ENCODE measurements at regions not wholly inside any gene's neighbourhood (a gene's known extent, or its start where the extent isn't known, plus 50 kb on each side); places are given as distances from the start of the nearest gene placed in this dataset.
A peak's percentile ranks its signal among the peaks of the same experiment; 100 is the strongest.

GRCh38 chr7:57375783-57376182, 74.2 kb upstream of the ZNF716 start:
- no peak overlapping the region for H3K27ac ChIP-seq
- H3K4me3 ChIP-seq: no peak overlapping the region
- peak; percentile 30 for ATAC-seq
- TF ChIP-seq, protein P1, sequence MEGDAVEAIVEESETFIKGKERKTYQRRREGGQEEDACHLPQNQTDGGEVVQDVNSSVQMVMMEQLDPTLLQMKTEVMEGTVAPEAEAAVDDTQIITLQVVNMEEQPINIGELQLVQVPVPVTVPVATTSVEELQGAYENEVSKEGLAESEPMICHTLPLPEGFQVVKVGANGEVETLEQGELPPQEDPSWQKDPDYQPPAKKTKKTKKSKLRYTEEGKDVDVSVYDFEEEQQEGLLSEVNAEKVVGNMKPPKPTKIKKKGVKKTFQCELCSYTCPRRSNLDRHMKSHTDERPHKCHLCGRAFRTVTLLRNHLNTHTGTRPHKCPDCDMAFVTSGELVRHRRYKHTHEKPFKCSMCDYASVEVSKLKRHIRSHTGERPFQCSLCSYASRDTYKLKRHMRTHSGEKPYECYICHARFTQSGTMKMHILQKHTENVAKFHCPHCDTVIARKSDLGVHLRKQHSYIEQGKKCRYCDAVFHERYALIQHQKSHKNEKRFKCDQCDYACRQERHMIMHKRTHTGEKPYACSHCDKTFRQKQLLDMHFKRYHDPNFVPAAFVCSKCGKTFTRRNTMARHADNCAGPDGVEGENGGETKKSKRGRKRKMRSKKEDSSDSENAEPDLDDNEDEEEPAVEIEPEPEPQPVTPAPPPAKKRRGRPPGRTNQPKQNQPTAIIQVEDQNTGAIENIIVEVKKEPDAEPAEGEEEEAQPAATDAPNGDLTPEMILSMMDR (IDR thresholded peaks at IDR 0.05): no peak
- no peak for TF ChIP-seq POLR2A (IDR thresholded peaks at IDR 0.05)
- intact Hi-C loops (cut with DNase I): loop anchor here (5.0 kb wide), 1 partner anchor 48 kb away; no protein-coding TSS in a partner anchor
- 12 to 22% methylated on average over 2 of the region's 2 CpGs for WGBS, 2 donors
- DNase-seq: peak in 2 of 4 donors; percentile 16 to 42
- no peaks in the 10 kb centered on the region for H3K4me1 ChIP-seq
- no peaks in the 10 kb centered on the region for H3K27me3 ChIP-seq
- no peaks in the 10 kb centered on the region for H3K36me3 ChIP-seq (replicated peaks in 1 of 2; ENCODE audit: insufficient read depth in 1 of 2, low read depth in 2 of 2)
- peaks cover 0 to 7% (median 0%) of the 10 kb centered on the region in 3 donors for H3K9me3 ChIP-seq

- H3K4me1 ChIP-seq: no peaks in the 10 kb centered on the region
- no peaks in the 10 kb centered on the region for H3K27me3 ChIP-seq
- H3K4me3 ChIP-seq: no peak overlapping the region
- WGBS, 2 donors: 81 to 86% methylated on average over 2 to 3 of the region's 3 CpGs
- no peak for ATAC-seq
- TF ChIP-seq POLR2A (IDR thresholded peaks at IDR 0.05): no peak
- TF ChIP-seq, protein P1 (IDR thresholded peaks at IDR 0.05): no peak
- no peaks in the 10 kb centered on the region for H3K9me3 ChIP-seq
- no peak for DNase-seq
- no peaks in the 10 kb centered on the region for H3K36me3 ChIP-seq (replicated peaks in 1 of 2; ENCODE audit: insufficient read depth in 1 of 2, low read depth in 2 of 2)
- H3K27ac ChIP-seq: no peak overlapping the region
- intact Hi-C loops (cut with DNase I): no loop called here
Observed at GRCh38 chr7:57381581-57381980, 68.4 kb upstream of the ZNF716 start.

DNA sequence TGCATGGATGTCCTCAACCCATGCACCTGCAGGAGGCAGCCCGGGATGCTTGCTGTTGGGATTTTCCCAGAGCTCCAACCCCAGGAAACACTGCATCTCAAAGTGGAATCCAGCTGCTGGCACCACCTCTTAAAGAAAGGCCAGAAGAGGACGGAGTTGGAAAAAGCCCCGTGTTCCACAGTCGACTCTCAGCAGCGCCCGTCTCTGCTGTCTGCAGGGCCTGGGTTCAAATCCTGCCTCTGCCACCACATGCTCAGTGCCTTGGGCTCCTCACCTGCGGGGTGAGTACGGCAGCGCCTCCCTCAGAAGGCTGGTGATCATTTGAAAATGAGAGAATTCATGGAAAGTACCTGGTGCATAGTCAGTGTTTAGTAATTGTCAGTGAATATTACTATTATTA, 65.6 kb upstream of the ZNF716 start:
- no peaks in the 10 kb centered on the region for H3K27me3 ChIP-seq
- ATAC-seq (no peak), DNase-seq (no peak)
- no peaks in the 10 kb centered on the region for H3K4me1 ChIP-seq
- no peaks in the 10 kb centered on the region for H3K36me3 ChIP-seq (replicated peaks in 1 of 2; ENCODE audit: insufficient read depth in 1 of 2, low read depth in 2 of 2)
- WGBS, 2 donors: 68 to 70% methylated on average over 9 of the region's 9 CpGs
- no peak overlapping the region for H3K27ac ChIP-seq
- H3K9me3 ChIP-seq: no peaks in the 10 kb centered on the region
- TF ChIP-seq, protein P1 (IDR thresholded peaks at IDR 0.05): no peak
- TF ChIP-seq POLR2A (IDR thresholded peaks at IDR 0.05): no peak
- intact Hi-C loops (cut with DNase I): no loop called here
- H3K4me3 ChIP-seq: no peak overlapping the region

- no peaks in the 10 kb centered on the region for H3K9me3 ChIP-seq
- intact Hi-C loops (cut with DNase I): no loop called here
- no peak for TF ChIP-seq POLR2A (IDR thresholded peaks at IDR 0.05)
- TF ChIP-seq, protein P1 (IDR thresholded peaks at IDR 0.05): no peak
- no peak for ATAC-seq
- DNase-seq: no peak
- H3K27ac ChIP-seq: no peak overlapping the region
- H3K4me3 ChIP-seq: no peak overlapping the region
- H3K36me3 ChIP-seq (replicated peaks in 1 of 2; ENCODE audit: insufficient read depth in 1 of 2, low read depth in 2 of 2): no peaks in the 10 kb centered on the region
- WGBS, 2 donors: 65 to 86% methylated on average over 5 of the region's 5 CpGs
- H3K27me3 ChIP-seq: no peaks in the 10 kb centered on the region
- H3K4me1 ChIP-seq: no peaks in the 10 kb centered on the region
Observed at GRCh38 chr7:57385668-57386067, 64.3 kb upstream of the ZNF716 start.

DNA sequence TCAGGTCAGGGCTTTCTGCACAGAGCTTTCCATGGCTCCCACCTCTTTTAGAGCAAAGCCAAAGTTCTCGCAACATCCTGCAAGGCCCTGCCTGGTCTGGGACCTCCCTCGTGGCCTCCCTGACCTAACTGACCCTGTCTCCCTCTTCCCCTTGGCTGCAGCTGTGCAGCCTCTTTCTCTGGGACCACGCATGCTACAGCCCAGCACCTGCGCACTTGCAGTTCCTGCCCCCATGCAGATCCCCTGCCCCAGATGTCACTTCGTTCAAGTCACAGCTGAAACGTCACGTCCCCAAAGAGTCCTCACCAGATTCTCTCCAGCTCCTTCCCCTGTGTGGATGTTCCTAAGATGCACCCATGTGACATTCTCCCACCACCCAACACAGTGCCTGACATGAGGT, 61.2 kb upstream of the ZNF716 start:
- H3K4me3 ChIP-seq: no peak overlapping the region
- no peaks in the 10 kb centered on the region for H3K4me1 ChIP-seq
- intact Hi-C loops (cut with DNase I): no loop called here
- H3K9me3 ChIP-seq: no peaks in the 10 kb centered on the region
- 62 to 69% methylated on average over 7 of the region's 7 CpGs for WGBS, 2 donors
- DNase-seq (no peak), ATAC-seq (no peak)
- no peaks in the 10 kb centered on the region for H3K27me3 ChIP-seq
- TF ChIP-seq, protein P1 (IDR thresholded peaks at IDR 0.05): no peak
- no peak for TF ChIP-seq POLR2A (IDR thresholded peaks at IDR 0.05)
- no peak overlapping the region for H3K27ac ChIP-seq
- no peaks in the 10 kb centered on the region for H3K36me3 ChIP-seq (replicated peaks in 1 of 2; ENCODE audit: insufficient read depth in 1 of 2, low read depth in 2 of 2)

All from body of pancreas (tissue), 4 donors.